Mononuclear cell (primary cell): ENCODE measurements at regions not wholly inside any gene's neighbourhood (a gene's known extent, or its start where the extent isn't known, plus 50 kb on each side); places are given as distances from the start of the nearest gene placed in this dataset.

Source experiments
- H3K27me3 ChIP-seq: 2 replicates; pipeline ENCODE4 v1.6.0; 2011; ENCODE audit warnings: low read length, control low read depth; ENCODE audit not compliant: insufficient read depth
- H3K4me1 ChIP-seq: 2 replicates; pipeline ENCODE4 v1.5.1; 2011; ENCODE audit warnings: mild to moderate bottlenecking, low read length, control low read depth; ENCODE audit not compliant: insufficient read depth
- H3K4me3 ChIP-seq: 2 replicates; pipeline ENCODE4 v1.5.1; 2011; ENCODE audit warnings: mild to moderate bottlenecking, low read length, moderate library complexity
- H3K9me3 ChIP-seq: 2 replicates; pipeline ENCODE4 v1.5.1; 2011; ENCODE audit warnings: low read depth, mild to moderate bottlenecking, control low read depth, low read length

DNA sequence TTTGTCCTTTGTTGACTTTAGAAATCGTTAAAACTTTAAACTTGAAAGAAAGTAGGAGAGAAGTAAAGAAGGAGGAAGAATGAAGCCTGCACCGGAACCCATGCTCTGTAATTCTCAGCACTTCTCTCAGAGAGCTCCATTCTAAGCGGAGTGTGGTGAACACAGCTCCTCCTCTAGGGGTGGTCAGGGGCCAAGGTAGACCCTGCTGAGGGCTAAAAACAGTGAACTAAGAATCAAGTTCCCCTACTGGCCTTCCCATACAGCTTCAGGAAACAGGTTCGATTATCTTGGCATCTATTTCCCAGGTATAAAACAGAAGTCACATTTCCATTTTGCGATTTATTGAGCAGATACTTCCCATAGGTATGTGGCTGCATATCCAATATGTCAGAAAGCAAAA, 92.7 kb upstream of the ASAP2 start:
- no peaks in the 10 kb centered on the region for H3K27me3 ChIP-seq
- H3K4me3 ChIP-seq: no peak overlapping the region
- H3K9me3 ChIP-seq: no peaks in the 10 kb centered on the region
- peaks cover 5% of the 10 kb centered on the region for H3K4me1 ChIP-seq

DNA sequence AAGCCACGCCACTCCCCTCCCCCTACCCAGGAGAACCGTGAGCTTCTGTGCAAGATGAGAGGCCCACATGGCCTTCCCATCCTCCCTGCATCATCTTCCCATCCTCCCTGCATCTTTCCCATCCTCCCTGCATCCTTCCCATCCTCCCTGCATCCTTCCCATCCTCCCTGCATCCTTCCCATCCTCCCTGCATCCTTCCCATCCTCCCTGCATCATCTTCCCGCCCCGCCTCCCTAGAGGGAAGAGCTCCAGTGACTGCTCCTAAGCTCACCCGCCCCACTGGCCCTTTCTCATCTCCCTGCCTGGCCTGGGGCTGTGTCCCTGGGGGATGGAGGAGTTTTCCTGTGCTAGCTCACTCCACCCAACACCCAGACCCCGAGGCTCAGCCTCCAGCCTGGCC, 93.3 kb upstream of the ASAP2 start:
- H3K4me3 ChIP-seq: no peak overlapping the region
- no peaks in the 10 kb centered on the region for H3K9me3 ChIP-seq
- no peaks in the 10 kb centered on the region for H3K4me1 ChIP-seq
- no peaks in the 10 kb centered on the region for H3K27me3 ChIP-seq

GRCh38 chr2:9112079-9112721, 94.4 kb upstream of the ASAP2 start:
- Histone ChIP-seq H3K27me3 (no peaks in the 10 kb centered on the region), H3K9me3 (no peaks in the 10 kb centered on the region), H3K4me3 (no peak overlapping the region), H3K4me1 (no peaks in the 10 kb centered on the region)

DNA sequence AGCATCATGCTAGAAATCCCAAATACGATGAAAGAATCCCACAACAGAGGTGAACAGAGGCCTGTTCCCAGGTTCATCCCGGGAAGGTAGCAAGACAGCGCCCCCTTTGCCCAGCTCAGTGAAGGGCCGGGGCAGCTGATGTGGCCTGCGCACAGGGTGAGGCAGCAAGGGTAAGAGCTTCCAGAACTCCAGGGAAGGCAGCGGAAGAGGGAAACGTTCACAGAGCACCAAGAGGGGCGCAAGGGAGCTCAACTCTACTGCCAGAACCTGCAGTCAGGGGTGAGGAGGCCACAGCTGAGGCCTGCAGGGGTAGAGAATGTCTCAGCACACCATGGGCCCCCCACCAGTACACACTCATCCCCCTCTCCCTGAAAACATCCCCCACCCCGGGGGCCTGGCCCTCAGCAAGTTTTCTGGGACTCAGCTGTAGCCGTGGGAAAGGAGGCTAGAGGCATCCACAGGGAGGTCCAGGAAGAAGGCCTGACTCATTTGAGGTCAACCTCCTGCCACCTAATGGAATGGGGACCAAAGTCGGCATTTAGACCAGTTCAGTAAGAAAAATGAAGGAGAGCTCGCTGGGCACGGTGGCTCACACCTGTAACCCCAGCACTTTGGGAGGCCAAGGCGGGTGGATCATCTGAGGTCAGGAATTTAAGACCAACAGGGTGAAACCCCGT, 95.6 kb upstream of the ASAP2 start:
- H3K9me3 ChIP-seq: no peaks in the 10 kb centered on the region
- no peak overlapping the region for H3K4me3 ChIP-seq
- no peaks in the 10 kb centered on the region for H3K27me3 ChIP-seq

DNA sequence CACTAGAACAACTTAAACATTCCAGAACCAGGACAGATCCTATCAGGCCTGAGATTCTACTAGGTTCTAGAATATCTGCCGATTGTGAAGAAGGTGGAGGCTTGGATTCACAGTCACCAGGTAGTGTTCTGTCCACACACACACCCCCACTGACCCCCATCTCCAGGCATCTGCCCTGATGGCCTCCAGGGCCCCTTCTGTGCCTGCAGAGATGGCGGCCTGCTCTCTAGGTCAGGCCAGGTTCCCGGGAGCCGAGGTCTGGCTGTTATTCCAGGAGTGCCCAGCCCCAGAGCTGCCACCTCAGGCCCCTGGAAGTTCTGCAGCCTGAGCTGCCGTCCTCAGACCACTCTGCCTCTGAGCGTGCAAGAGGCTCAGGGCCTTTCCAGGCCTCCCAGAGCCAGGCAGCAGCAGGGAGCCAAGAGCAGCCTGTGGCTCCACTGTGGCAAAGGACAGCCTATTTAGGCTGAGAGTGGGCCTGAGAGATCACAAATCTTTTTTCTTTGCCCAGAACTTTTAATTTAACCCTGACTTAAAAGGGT, 96.2 kb upstream of the ASAP2 start:
- H3K9me3 ChIP-seq: no peaks in the 10 kb centered on the region
- no peaks in the 10 kb centered on the region for H3K4me1 ChIP-seq
- H3K27me3 ChIP-seq: no peaks in the 10 kb centered on the region
- H3K4me3 ChIP-seq: no peak overlapping the region

More for the DNA sequence above, 95.6 kb upstream of the ASAP2 start:
- H3K4me1 ChIP-seq: no peaks in the 10 kb centered on the region

DNA sequence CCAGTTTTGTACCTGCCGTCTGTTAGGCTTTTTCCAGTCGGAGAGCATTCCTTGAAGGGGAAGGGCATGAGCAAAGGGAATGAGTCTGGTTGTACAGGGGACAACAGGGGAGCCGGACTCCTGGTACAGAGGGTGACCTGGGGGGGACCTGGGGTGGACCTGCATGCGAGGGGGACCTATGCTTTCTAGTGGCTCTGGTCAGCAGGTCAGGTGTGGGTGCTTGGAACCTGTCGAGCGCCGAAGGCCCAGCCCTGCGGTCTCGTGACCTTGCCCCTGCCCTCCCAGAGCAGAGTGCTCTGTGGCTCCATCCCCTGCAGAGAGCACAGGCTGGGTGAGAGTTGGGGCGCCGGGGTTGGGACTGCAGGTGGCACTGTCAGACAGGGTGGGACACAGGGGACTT, 96.7 kb upstream of the ASAP2 start:
- Histone ChIP-seq H3K27me3 (no peaks in the 10 kb centered on the region), H3K9me3 (no peaks in the 10 kb centered on the region), H3K4me3 (no peak overlapping the region), H3K4me1 (no peaks in the 10 kb centered on the region)

DNA sequence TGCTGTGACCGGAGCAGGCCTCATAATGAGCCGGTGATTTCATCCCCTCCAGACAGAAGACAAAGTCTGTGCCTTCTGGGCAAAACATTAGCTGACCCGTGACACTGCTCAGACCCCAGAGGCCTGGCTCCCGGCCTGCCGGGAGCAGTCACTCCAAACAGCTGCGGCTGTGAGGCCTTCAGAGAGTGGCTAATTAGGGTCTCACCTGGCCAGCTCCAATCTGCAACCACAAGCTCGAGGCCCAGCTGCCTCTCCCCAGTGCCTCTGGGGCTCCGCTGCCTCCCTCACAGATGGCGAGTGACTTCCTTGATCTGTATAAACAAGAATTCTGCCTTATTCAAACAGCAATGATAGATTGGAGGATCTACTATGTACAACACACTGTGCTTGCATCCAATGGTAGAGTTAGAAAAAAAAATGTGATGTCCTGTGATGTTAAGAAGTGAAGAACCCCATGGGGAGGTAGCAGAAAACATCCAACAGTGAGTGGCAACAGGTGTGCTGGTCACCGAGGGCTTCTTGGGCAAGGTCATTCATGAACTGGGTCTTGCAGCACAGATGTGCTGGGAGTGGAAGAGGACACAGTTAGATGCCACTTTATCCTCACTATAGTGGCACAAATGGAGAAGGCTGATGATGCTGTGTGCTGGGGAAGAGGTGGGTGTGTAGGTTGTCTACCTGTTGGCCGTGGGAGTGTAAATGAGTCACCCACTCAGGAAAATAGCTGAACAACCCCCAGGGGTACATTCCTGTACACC, 98.2 kb upstream of the ASAP2 start:
- Histone ChIP-seq H3K27me3 (no peaks in the 10 kb centered on the region), H3K9me3 (no peaks in the 10 kb centered on the region), H3K4me1 (no peaks in the 10 kb centered on the region)

GRCh38 chr2:9107168-9108025, 99.2 kb upstream of the ASAP2 start:
- Histone ChIP-seq H3K4me1 (no peaks in the 10 kb centered on the region), H3K4me3 (no peak overlapping the region), H3K9me3 (no peaks in the 10 kb centered on the region), H3K27me3 (no peaks in the 10 kb centered on the region)

More for the DNA sequence above, 98.2 kb upstream of the ASAP2 start:
- no peak overlapping the region for H3K4me3 ChIP-seq

GRCh38 chr2:9106338-9107167, 100.1 kb upstream of the ASAP2 start:
- Histone ChIP-seq H3K27me3 (no peaks in the 10 kb centered on the region), H3K4me3 (no peak overlapping the region), H3K4me1 (no peaks in the 10 kb centered on the region), H3K9me3 (no peaks in the 10 kb centered on the region)

DNA sequence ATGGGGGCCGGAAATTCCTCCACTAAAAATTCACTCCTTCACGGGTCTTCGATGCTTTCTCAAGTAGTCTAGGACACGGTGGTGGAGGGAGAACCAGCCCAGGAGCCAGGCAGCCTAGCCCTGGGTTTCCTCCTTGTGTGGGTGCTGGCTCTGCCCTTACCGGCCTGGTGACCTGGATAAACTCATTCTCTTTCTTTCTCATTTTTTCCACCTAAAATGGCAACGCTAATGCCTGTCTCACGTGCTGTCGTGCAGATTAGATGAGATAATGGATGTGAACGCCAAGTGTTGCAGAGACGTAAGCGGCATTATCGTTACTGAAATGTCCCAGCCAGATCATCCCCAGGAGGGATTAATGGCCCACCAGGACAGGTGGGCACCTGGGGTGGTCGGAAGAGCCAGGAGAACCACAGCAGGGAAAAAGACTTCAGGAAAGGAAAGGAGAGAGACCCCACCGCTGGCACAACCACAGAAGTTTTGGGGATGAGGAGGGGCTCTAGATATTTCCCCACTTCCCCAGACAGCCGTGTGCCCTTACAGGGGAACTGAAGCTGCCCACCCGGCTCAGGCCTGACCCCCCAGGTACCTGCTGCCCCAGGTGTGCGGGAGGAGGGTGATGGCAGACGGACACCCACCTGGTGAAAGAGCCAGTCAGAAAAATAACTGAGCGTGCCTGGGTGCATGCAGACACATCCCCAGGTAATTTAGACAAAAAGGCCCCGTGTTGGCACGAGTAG, 100.8 kb upstream of the ASAP2 start:
- H3K27me3 ChIP-seq: no peaks in the 10 kb centered on the region
- H3K9me3 ChIP-seq: no peaks in the 10 kb centered on the region
- H3K4me3 ChIP-seq: no peak overlapping the region
- no peaks in the 10 kb centered on the region for H3K4me1 ChIP-seq

- H3K4me1 ChIP-seq: no peaks in the 10 kb centered on the region
- no peaks in the 10 kb centered on the region for H3K9me3 ChIP-seq
- H3K27me3 ChIP-seq: no peaks in the 10 kb centered on the region
- H3K4me3 ChIP-seq: no peak overlapping the region
Observed at GRCh38 chr2:9103663-9104277, 100.3 kb upstream of the MBOAT2 start.

DNA sequence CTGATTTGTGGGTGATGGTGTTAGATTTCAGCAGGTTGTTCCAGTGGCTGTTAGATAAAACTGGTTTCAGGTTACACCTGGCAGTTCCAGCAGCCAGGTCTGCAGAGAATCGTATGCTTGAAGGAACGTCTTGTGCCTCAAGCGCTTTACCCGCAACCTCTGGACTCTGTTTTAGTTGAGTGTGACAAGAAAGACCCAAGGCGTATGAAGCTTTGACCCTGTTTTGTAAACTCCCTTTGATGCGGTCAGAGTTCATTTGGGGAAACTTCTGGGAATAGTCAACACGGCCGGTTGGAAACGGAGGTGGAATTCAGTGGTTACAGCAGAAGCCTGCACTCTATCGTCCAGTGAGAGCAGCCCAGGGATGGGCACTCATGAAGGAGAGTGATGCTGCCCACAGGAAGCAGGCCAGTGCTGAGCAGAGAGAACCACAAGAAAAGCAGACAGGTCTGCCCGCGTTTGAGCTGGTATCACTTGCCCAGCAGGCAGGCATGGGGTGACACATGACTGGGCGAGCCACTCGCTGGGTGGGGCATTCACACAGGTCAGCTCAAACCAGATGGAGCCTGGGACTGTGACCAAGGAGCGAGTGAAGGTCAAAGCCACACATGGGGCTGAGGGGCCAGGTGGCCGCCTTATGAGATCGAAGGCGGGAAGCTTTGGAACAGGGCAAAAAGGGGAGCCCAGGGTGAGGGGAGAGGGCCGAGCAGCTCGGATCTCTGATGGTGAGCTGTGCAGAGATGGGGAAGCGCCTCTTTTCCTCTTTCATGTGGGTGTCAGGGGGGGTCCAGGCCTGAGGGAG, 99.6 kb upstream of the MBOAT2 start:
- no peaks in the 10 kb centered on the region for H3K9me3 ChIP-seq
- no peaks in the 10 kb centered on the region for H3K4me1 ChIP-seq
- H3K4me3 ChIP-seq: no peak overlapping the region
- H3K27me3 ChIP-seq: no peaks in the 10 kb centered on the region
